HG02678 (cell line): ENCODE measurements at regions not wholly inside any gene's neighbourhood (a gene's known extent, or its start where the extent isn't known, plus 50 kb on each side); places are given as distances from the start of the nearest gene placed in this dataset.

ENCODE experiments used
- ATAC-seq: cut with Tn5 transposase; IDR thresholded peaks from one replicate; pipeline ENCODE4 v1.9.1; 2021; ENCODE audit warnings: mild to moderate bottlenecking, moderate library complexity; ENCODE audit not compliant: unreplicated experiment

DNA sequence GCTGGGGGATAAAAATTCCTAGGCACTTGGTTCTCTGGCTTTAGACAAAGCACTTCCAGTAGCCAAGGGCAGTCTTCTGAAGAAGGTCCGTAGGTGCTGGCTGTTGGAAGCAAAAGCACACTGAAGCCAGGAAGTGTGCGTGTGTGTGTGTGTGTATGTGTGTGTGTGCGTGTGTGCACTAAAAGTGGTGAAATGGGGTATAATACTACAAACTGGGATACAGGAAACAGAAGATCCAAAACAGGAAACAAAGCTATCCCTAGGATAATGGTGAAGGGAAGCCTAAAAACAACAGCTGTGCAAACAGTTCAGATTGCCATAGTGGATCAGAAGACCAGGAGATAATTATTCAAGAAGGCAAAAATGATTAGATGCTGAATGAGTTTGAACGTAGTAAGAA lies 103.4 kb downstream of the IL20RB start:
- ATAC-seq: no peak

- ATAC-seq: peak; percentile 89
Measured at GRCh38 chr3:137062250-137062649, 104.5 kb downstream of the IL20RB start.

DNA sequence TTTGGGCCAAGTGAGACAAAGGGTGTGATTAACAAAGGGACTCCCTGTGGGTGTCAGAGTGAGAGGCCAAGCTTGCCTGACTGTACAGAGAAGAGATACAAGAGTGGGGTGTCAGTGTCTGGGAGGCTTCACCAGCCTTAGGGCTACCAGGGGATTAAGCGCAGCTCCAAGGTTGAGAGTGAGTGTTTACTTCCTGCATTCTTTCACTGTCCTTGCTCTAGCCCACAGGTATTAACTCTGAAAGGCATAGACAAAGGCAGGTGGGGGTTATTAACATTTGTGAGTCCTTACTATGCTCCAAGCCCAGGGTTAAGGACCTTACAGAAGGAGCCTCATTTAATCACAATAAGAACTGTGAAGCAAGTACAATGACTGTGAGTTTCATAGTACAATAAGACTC lies 107.6 kb downstream of the IL20RB start:
- ATAC-seq: no peak

DNA sequence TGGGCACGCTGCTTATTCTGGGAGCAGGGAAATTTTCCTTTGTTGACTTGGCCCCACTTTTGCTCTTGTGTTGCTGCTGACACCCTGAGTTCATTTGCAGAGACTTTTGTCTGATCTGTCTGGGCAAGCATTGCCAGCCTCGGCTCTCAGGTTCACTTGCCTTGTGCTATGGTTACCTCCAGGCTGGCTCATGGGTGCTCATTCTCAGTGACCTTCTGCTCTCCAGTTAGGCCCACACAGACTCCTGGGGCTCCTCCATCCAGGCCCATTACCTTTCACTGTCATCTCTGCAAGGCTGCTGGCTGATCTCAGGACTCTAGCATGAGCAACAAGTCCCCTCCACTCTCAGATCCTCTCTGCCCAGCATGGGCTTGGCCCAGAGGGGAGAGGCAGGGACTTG lies 108.3 kb downstream of the IL20RB start:
- ATAC-seq: no peak

- ATAC-seq: no peak
Measured at GRCh38 chr3:137071104-137071503, 113.3 kb downstream of the IL20RB start.

GRCh38 chr3:137075020-137075419 lies 117.2 kb downstream of the IL20RB start:
- no peak for ATAC-seq

DNA sequence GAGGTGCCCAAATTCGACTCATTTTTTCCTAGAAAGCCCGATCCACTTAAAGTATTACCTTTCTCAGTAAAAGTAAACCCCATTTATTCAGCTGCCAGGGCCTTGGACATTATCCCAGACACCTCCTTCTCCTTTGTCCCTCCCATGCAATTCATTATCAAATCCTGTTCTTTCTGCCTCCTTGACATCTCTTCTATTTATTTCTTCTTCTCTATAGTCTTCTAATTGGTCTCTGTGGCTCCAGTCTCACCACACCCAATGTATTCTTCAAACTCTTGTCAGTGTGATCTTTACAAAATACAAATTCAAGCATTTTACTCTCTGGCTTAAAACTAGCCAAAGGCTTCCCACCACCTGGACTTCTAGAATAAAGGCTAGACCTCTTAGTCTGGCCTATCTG lies 120.3 kb downstream of the IL20RB start:
- ATAC-seq: no peak

DNA sequence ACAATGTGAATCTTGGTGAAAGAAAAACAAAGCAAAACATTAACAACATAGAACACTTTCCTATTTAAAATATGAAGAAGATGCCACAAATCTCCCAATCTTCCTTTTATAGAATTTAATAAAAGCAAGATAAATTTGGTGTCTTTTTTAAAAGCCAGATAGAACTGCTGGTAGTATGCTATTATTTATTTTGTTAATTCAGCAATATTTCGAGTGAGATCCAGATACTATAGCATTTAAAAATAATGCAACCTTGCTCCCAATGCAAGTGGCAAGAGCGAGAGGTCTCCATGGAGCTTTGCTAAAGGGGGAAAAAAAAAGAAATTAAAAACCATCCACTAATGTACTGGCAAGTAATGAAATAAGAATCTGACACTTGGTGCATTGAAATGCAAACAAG lies 121.8 kb downstream of the IL20RB start:
- ATAC-seq: no peak

DNA sequence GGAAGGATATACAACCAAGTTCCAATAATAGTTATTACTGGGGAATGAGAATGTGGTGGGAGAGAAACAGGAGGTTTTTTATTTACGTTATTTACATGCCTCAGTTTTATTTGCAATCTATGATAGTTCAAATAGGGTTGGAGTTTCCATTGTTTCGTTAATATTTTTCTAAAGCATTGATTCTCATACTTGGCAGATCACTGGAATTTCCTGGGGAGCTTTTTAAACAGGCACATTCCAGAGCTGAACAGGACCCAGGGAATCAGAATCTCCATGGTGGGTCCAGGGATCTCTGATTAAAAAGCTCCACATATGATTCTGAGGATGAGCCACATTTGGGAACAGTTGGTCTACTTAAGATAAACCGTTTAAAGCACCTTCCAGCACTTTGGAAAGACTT lies 123.9 kb downstream of the IL20RB start:
- no peak for ATAC-seq

- ATAC-seq: no peak
Measured at GRCh38 chr3:137082763-137083162, 125.0 kb downstream of the IL20RB start.

GRCh38 chr3:137083332-137083731 lies 125.5 kb downstream of the IL20RB start:
- no peak for ATAC-seq

DNA sequence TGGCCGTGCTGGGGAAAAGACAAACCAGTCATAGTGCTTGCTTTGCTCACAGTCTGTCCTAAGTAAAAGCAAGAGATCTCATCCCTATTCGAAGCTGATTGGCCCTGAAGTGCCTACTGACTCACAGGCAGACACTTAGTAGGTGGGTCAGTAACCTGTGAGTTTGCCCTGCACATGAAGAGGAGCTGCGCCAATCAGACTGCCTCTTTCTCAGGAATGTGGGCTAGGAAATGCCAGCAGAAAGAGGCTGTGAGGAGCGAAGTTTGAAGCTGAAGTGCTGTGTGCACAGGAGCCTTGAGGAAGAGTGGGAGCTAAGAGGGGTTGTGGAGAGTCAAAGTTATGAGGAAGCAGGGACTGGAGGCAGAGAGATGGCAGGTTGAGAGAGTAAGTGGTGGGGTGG lies 126.8 kb downstream of the IL20RB start:
- ATAC-seq: no peak

DNA sequence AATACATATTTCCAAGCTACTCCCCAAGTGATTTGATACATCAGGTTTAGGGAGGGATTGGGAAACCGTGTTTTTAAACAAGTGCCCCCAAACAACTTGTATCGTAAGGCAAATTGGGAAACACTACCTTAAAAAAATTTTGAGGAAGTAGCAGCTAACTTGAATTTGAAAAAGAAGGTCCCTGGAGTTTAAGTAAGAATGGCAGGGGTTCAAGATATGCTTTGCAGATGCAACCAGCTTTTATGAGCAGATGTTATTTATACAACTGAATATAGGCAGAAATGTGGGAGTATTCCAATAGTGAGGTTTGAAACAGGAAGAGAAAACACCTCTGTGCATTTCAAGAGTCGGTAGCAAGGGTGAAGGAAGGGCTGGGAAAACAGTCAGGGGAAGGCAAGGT lies 139.6 kb downstream of the IL20RB start:
- no peak for ATAC-seq

DNA sequence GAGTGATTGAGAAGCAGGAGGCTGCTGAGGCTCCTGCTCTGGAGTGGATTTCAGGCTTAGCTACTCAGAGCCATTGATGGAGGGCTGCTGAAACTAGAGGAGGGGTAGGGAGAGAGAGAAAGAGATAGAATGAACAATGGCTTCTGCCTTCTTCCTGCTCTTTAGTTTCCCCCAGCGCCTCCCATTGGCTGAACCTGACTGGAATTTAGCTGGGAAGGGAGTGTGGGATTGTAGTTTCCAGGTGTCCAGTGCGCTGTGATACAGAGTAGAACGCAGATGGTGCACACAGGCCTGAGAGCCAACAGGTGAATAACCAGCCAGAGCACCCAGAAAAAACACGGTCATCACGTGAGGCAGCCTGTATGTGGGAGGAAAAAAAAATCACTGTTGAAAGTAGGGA lies 140.1 kb downstream of the IL20RB start:
- ATAC-seq: no peak

DNA sequence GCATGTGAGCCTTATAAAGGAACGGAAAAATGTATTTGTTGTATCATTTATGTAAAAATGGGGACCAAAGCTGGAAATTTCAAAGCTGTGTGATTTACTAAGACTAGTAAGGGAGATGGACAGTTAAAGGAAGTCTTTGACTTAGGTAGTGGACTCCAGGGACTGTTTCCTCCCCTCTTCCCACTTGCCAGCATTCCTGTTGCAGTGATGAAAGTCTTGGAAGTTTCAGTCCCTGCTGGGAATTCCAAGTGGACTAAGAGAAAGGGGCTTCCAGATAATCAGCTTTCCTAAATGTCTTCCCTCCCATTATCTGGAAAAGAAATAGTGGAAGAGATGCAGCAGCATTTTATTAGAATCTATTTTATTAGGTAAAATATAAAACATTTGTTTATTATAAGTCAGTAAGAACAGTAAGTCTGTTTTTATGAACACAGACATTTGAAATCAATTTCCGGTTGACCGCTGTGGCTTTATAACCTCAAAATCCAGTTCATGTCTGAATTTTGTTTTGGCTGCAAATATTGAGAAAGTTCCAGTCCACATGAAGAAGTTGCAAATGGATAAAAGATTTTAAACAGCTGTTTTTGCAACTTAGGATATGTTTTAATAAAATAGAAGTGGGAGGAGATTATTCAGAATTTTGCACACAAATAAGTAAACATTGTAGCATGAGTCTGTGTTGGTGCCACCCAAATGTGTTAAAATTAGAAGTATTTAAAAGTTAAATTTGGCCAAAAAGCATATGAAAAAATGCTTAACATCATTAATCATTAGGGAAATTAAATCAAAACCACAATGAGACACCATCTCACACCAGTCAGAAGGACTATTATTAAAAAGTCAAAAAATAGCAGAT lies 141.8 kb downstream of the IL20RB start:
- no peak for ATAC-seq

DNA sequence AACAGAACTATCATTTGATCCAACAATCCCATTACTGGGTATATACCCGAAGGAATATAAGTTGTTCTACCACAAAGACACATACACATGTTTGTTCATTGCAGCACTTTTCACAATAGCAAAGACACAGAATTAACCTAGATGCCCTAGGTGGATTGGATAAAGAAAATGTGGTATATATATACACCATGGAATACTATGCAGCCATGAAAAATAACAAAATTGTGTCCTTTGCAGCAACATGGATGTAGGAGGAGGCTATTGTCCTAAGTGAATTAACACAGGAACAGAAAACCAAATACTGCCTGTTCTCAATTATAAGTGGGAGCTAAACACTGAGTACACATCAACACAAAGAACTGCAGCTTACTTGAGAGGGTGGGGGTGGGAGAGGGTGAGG lies 142.5 kb downstream of the IL20RB start:
- ATAC-seq: no peak

DNA sequence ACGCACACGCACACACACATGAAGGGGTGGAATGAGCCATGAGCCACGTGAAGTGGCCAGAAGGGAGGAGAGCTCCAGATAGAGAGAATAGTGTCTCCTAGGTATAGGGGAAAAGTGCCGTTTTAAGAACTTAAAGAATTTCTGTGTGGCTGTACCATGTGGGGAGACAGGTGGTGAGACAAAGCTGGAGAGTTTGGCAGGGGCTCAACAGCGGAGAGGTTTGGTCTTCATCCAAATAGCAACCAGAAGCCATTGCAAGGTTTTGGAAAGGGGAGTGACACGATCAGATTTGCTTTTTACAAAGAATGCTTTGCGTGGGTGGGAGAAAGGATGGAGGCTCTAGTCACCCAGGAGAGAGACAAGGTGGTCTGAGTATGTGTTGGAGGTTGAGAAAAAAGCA lies 146.0 kb downstream of the IL20RB start:
- ATAC-seq: no peak

DNA sequence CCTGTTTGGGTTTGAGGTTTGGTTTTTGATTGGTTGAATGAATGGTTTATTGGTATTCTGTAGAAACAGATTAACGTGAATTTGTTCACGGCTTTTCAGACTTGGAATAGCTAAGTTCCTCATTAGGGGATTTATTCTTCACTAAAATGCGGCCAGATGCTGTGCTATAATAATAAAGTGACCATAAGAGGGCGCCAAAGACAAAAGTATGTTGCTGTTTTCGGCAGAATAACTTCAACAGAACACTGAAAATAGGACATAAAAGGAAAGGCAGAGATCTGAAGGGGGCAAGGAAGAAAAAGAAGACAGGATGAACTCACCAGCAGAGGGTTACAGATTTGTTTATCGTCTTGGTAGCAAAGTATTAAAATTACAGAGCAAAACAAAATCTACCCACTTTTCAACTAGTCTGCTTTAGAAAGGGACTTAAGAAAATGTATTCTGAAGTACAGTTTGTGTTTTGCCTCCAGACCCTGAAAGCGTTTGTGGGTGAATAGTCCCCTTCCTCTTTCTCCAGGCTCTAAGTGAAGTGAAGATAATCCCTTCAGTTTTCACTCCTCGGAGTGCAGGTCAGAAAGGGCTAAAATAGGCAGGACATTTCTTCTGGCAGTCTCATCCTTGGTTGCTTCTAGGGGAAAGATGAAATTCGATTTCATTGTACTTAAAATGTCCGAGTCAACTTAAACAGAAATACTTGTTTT lies 147.6 kb downstream of the IL20RB start:
- no peak for ATAC-seq

GRCh38 chr3:137106612-137107240 lies 148.9 kb downstream of the IL20RB start:
- no peak for ATAC-seq

DNA sequence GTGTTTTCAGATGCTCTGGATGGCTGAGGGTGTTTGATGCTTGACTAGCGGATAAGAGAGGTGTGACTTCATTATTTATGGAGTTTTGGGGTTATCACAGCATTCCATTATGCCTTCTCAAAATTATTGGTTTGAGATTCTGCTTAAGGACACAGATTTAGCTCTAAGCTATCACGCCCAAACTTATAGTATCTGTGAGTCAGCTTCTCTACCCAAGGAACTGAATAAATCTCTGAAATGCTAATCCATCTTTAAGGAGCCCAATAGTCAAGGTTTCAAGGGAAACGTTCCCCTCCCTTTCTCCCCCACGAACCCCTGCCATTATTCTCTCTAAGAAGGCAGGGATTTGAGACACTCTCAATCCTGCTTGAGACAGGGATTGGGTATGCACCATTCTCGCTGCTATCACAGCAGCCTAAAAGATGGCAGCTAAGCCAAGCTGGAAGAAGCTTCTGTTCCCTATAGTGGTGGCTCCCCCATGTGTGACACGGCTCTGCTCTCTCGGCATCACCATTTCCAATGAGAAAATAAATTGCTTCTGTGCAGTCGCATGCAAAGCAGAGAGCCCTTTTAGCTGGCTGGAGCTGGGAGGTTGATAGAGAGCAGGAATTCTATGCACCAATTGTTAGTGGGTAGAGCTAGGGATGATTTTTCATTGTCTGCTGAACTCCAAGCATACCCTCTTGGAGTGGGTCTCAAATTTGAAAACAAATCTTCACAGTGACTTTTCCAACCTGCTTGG lies 151.1 kb downstream of the IL20RB start:
- no peak for ATAC-seq

DNA sequence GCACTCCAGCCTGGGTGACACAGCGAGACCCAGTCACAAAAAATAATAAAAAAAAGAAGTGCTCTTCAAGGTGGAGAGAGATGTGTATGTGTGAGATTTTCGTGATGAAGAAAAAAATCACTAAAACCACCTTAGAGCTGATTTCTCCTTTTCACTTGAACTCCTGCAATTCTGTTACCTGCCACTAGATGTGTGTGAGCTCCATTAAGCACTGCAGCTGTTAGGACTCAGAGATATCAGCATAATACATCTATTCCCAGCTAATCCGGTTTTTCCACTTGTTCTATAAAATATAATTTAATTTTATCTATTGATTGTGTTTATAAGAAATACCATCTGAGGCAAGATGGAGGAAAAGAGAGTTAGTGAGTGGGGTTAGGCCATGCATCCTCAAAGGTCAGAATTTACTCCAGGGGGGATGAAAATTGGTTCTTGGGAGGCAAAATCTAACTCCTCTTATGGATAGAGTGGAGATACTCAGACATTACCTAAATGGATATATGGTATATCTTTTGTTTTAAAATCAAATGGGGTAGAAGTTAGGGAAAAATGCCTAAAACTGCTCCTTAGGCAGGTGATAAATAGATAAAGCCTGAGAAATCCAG lies 152.7 kb downstream of the IL20RB start:
- peak; percentile 82 for ATAC-seq
